ENCODE measurements at regions not wholly inside any gene's neighbourhood (a gene's known extent, or its start where the extent isn't known, plus 50 kb on each side); places are given as distances from the start of the nearest gene placed in this dataset.

DNA sequence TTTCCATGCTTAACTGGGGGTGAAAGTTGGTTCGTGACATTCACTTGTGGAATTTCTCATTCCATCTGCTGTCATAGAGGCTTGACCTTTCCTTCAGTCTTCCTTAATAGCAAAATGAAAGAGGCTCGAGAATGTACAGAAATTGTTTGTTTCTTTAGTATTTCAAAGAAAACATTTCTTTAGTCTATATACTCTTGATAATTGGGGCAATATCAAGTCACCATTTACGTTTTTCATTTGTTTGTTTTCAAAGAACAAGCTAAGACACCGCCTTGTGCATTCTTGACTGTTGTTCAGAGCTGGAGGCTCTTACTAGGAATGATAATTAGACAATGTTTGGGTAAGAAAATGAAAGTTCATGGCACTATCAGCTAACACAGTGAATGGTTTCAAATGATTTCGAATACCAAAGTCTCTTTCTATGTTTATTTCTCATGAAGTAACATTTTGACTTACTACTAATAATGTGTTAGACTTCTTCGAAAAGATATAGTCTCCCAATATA is 835.4 kb downstream of the SEMA5A start:
- Histone ChIP-seq H3K36me3 (ENCODE audit: control insufficient read depth, insufficient read depth, low read length) (no peaks in the 10 kb centered on the region), H3K27me3 (replicated peaks; ENCODE audit: control insufficient read depth, insufficient read depth, low read length, poor library complexity, severe bottlenecking) (no peaks in the 10 kb centered on the region), H3K27ac (ENCODE audit: insufficient read depth, low read length, poor library complexity, severe bottlenecking) (no peak overlapping the region), H3K4me1 (ENCODE audit: control insufficient read depth, insufficient read depth, low read length, poor library complexity, severe bottlenecking) (no peaks in the 10 kb centered on the region), H3K4me3 (ENCODE audit: insufficient read depth, low read depth, low read length, poor library complexity, severe bottlenecking) (no peak overlapping the region), H3K9me3 (ENCODE audit: control insufficient read depth, low read length) (no peaks in the 10 kb centered on the region)
- no peak for DNase-seq

- no peaks in the 10 kb centered on the region for H3K4me1 ChIP-seq (ENCODE audit: control insufficient read depth, insufficient read depth, low read length, poor library complexity, severe bottlenecking)
- DNase-seq, result no peak
- H3K36me3 ChIP-seq (ENCODE audit: control insufficient read depth, insufficient read depth, low read length), result no peaks in the 10 kb centered on the region
- H3K27me3 ChIP-seq (replicated peaks; ENCODE audit: control insufficient read depth, insufficient read depth, low read length, poor library complexity, severe bottlenecking), result no peaks in the 10 kb centered on the region
- H3K9me3 ChIP-seq (ENCODE audit: control insufficient read depth, low read length), result no peaks in the 10 kb centered on the region
- H3K4me3 ChIP-seq (ENCODE audit: insufficient read depth, low read depth, low read length, poor library complexity, severe bottlenecking), result no peak overlapping the region
- H3K27ac ChIP-seq (ENCODE audit: insufficient read depth, low read length, poor library complexity, severe bottlenecking), result no peak overlapping the region
These were observed 831.7 kb downstream of the SEMA5A start for GRCh38 chr5:8714198-8714597.

DNA sequence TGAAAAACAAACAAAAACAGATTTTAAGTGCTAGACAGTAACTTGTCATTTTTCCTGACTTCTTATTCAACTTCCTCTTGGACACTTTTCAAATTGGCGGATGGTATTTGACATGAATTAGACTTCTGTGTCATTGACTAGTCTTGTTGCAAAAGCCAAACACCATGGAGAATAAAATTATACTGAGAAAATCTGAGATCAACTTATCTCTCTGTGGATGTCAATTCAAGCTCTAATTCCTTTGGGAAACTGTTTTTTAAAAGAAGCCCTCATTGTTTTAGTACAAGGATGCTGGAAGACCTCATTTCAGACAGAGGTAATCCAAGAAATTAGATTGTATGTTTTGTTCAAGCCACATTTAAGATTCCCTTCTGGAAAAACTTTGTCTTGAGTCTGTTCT is 831.0 kb downstream of the SEMA5A start:
- no peak for DNase-seq
- Histone ChIP-seq H3K36me3 (ENCODE audit: control insufficient read depth, insufficient read depth, low read length) (no peaks in the 10 kb centered on the region), H3K4me3 (ENCODE audit: insufficient read depth, low read depth, low read length, poor library complexity, severe bottlenecking) (no peak overlapping the region), H3K27me3 (replicated peaks; ENCODE audit: control insufficient read depth, insufficient read depth, low read length, poor library complexity, severe bottlenecking) (no peaks in the 10 kb centered on the region), H3K4me1 (ENCODE audit: control insufficient read depth, insufficient read depth, low read length, poor library complexity, severe bottlenecking) (no peaks in the 10 kb centered on the region), H3K9me3 (ENCODE audit: control insufficient read depth, low read length) (no peaks in the 10 kb centered on the region), H3K27ac (ENCODE audit: insufficient read depth, low read length, poor library complexity, severe bottlenecking) (no peak overlapping the region)

GRCh38 chr5:8719796-8720195 is 826.1 kb downstream of the SEMA5A start:
- Histone ChIP-seq H3K27ac (ENCODE audit: insufficient read depth, low read length, poor library complexity, severe bottlenecking) (no peak overlapping the region), H3K27me3 (replicated peaks; ENCODE audit: control insufficient read depth, insufficient read depth, low read length, poor library complexity, severe bottlenecking) (no peaks in the 10 kb centered on the region), H3K36me3 (ENCODE audit: control insufficient read depth, insufficient read depth, low read length) (no peaks in the 10 kb centered on the region), H3K4me3 (ENCODE audit: insufficient read depth, low read depth, low read length, poor library complexity, severe bottlenecking) (no peak overlapping the region), H3K9me3 (ENCODE audit: control insufficient read depth, low read length) (no peaks in the 10 kb centered on the region), H3K4me1 (ENCODE audit: control insufficient read depth, insufficient read depth, low read length, poor library complexity, severe bottlenecking) (no peaks in the 10 kb centered on the region)
- DNase-seq, result no peak

GRCh38 chr5:8720506-8720905 is 825.4 kb downstream of the SEMA5A start:
- H3K27ac ChIP-seq (ENCODE audit: insufficient read depth, low read length, poor library complexity, severe bottlenecking), result no peak overlapping the region
- no peak for DNase-seq
- H3K4me1 ChIP-seq (ENCODE audit: control insufficient read depth, insufficient read depth, low read length, poor library complexity, severe bottlenecking), result no peaks in the 10 kb centered on the region
- H3K9me3 ChIP-seq (ENCODE audit: control insufficient read depth, low read length), result no peaks in the 10 kb centered on the region
- no peaks in the 10 kb centered on the region for H3K36me3 ChIP-seq (ENCODE audit: control insufficient read depth, insufficient read depth, low read length)
- H3K4me3 ChIP-seq (ENCODE audit: insufficient read depth, low read depth, low read length, poor library complexity, severe bottlenecking), result no peak overlapping the region
- H3K27me3 ChIP-seq (replicated peaks; ENCODE audit: control insufficient read depth, insufficient read depth, low read length, poor library complexity, severe bottlenecking), result no peaks in the 10 kb centered on the region

DNA sequence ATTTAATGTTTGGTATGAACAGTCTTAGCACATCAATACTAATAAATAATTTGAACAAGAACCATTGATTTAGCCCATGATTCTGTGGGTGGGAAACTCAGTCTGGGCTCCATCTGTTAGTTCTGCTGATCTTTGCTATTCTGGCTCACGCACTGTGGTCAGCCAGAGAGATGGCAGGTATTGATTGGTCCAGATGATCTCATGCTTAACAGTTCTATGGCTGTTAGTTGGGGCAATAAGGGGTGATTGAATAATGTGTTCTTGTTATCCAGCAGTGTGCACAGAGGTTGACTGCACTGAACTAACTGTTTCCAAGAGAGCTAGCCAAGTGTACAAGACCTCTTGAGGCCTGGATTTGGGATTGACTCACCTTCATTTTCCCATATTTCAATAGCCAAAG is 824.3 kb downstream of the SEMA5A start:
- H3K4me3 ChIP-seq (ENCODE audit: insufficient read depth, low read depth, low read length, poor library complexity, severe bottlenecking), result no peak overlapping the region
- no peak for DNase-seq
- H3K27ac ChIP-seq (ENCODE audit: insufficient read depth, low read length, poor library complexity, severe bottlenecking), result no peak overlapping the region
- no peaks in the 10 kb centered on the region for H3K4me1 ChIP-seq (ENCODE audit: control insufficient read depth, insufficient read depth, low read length, poor library complexity, severe bottlenecking)
- no peaks in the 10 kb centered on the region for H3K9me3 ChIP-seq (ENCODE audit: control insufficient read depth, low read length)
- H3K27me3 ChIP-seq (replicated peaks; ENCODE audit: control insufficient read depth, insufficient read depth, low read length, poor library complexity, severe bottlenecking), result no peaks in the 10 kb centered on the region
- H3K36me3 ChIP-seq (ENCODE audit: control insufficient read depth, insufficient read depth, low read length), result no peaks in the 10 kb centered on the region

DNA sequence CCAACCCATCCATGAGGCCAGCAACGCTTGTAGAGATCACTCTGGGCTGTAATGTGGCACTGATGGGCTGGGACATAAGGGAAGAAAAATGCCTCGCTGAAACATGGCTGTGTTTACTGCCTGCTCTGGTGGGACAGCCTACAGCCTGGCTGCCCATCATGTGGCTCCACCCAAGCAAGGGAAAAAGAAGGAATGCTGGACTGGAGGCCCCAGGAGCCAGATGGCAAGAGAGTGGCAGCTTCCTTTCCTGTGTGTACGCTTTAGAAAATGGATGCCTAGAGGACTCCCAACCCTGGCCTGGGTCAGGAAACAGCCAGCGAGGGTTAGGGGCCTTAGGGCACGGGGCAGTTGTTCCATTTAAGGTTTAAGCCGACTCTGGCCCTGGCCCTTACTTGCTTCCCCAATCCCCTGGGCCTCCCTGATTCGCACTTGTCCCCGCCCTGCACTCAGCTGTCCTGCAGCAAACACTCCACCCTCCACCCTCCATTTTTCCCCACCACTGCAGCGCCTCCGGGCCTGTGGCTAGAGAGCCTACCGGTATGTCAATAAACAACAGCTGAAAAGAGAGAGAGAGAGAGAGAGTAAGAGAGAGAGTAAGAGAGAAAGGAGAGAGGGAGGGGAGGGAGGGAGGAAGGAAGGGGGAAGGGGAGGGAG is 819.4 kb downstream of the SEMA5A start:
- no peak overlapping the region for H3K27ac ChIP-seq (ENCODE audit: insufficient read depth, low read length, poor library complexity, severe bottlenecking)
- H3K4me1 ChIP-seq (ENCODE audit: control insufficient read depth, insufficient read depth, low read length, poor library complexity, severe bottlenecking), result no peaks in the 10 kb centered on the region
- H3K27me3 ChIP-seq (replicated peaks; ENCODE audit: control insufficient read depth, insufficient read depth, low read length, poor library complexity, severe bottlenecking), result no peaks in the 10 kb centered on the region
- no peaks in the 10 kb centered on the region for H3K9me3 ChIP-seq (ENCODE audit: control insufficient read depth, low read length)
- DNase-seq, result no peak
- no peaks in the 10 kb centered on the region for H3K36me3 ChIP-seq (ENCODE audit: control insufficient read depth, insufficient read depth, low read length)
- no peak overlapping the region for H3K4me3 ChIP-seq (ENCODE audit: insufficient read depth, low read depth, low read length, poor library complexity, severe bottlenecking)

DNA sequence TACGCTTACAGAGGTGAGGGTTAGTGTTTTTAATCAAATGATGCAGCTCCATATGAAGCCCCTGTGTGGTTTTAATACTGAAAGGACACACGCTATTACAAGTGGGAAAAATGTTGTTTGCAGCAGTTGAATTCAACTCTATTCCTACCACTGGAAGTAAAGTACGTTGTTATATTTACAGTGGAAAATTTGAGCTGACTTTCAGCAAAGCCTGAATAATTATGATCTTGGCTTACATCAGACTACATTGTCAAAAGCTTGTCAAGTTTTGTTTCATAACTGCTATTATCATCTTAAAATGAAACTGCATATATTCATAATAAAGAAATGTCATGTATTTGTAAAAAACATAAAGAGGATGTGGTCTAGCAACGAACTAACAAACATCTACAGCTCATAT is 818.5 kb downstream of the SEMA5A start:
- Histone ChIP-seq H3K36me3 (ENCODE audit: control insufficient read depth, insufficient read depth, low read length) (no peaks in the 10 kb centered on the region), H3K4me3 (ENCODE audit: insufficient read depth, low read depth, low read length, poor library complexity, severe bottlenecking) (no peak overlapping the region), H3K4me1 (ENCODE audit: control insufficient read depth, insufficient read depth, low read length, poor library complexity, severe bottlenecking) (no peaks in the 10 kb centered on the region), H3K9me3 (ENCODE audit: control insufficient read depth, low read length) (no peaks in the 10 kb centered on the region), H3K27ac (ENCODE audit: insufficient read depth, low read length, poor library complexity, severe bottlenecking) (no peak overlapping the region), H3K27me3 (replicated peaks; ENCODE audit: control insufficient read depth, insufficient read depth, low read length, poor library complexity, severe bottlenecking) (no peaks in the 10 kb centered on the region)
- no peak for DNase-seq

- Histone ChIP-seq H3K36me3 (ENCODE audit: control insufficient read depth, insufficient read depth, low read length) (no peaks in the 10 kb centered on the region), H3K27ac (ENCODE audit: insufficient read depth, low read length, poor library complexity, severe bottlenecking) (no peak overlapping the region), H3K4me1 (ENCODE audit: control insufficient read depth, insufficient read depth, low read length, poor library complexity, severe bottlenecking) (no peaks in the 10 kb centered on the region), H3K27me3 (replicated peaks; ENCODE audit: control insufficient read depth, insufficient read depth, low read length, poor library complexity, severe bottlenecking) (no peaks in the 10 kb centered on the region), H3K4me3 (ENCODE audit: insufficient read depth, low read depth, low read length, poor library complexity, severe bottlenecking) (no peak overlapping the region), H3K9me3 (ENCODE audit: control insufficient read depth, low read length) (no peaks in the 10 kb centered on the region)
- DNase-seq, result no peak
These were observed 816.4 kb downstream of the SEMA5A start for GRCh38 chr5:8729437-8729836.

DNA sequence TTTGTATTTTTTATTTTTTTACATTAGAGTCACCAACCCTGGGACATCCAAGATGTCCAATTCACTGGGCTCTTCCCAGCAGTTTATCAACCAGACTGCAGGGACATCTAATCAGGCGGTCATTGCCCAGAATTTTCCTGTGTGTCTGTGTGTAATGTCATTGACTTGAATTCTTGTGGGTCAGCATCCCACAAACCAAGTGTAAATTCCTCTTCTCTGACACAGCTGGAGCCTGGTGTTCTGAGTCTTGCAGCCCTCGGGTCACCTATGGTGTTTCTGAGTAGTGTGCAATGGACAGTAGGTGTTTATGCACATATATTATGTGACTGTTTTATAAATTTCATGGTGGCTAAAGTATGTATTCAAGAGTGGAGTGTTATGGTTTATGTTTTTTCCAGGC is 815.7 kb downstream of the SEMA5A start:
- no peaks in the 10 kb centered on the region for H3K4me1 ChIP-seq (ENCODE audit: control insufficient read depth, insufficient read depth, low read length, poor library complexity, severe bottlenecking)
- DNase-seq, result no peak
- H3K4me3 ChIP-seq (ENCODE audit: insufficient read depth, low read depth, low read length, poor library complexity, severe bottlenecking), result no peak overlapping the region
- H3K36me3 ChIP-seq (ENCODE audit: control insufficient read depth, insufficient read depth, low read length), result no peaks in the 10 kb centered on the region
- no peaks in the 10 kb centered on the region for H3K27me3 ChIP-seq (replicated peaks; ENCODE audit: control insufficient read depth, insufficient read depth, low read length, poor library complexity, severe bottlenecking)
- no peaks in the 10 kb centered on the region for H3K9me3 ChIP-seq (ENCODE audit: control insufficient read depth, low read length)
- H3K27ac ChIP-seq (ENCODE audit: insufficient read depth, low read length, poor library complexity, severe bottlenecking), result no peak overlapping the region

Data from effector memory CD4-positive, alpha-beta T cell (primary cell).